Neural progenitor cell (in vitro differentiated cells): ENCODE measurements at regions not wholly inside any gene's neighbourhood (a gene's known extent, or its start where the extent isn't known, plus 50 kb on each side); places are given as distances from the start of the nearest gene placed in this dataset.

Source experiments
- DNase-seq: peaks from one replicate; pipeline ENCODE4 v3.0.0-alpha.2; 2016; ENCODE audit warnings: low spot score
- H2AFZ ChIP-seq: fragments of 200-600 bp; sonication (generic); replicated peaks from 2 replicates; pipeline ENCODE4 v1.6.1; 2016; ENCODE audit warnings: antibody characterized with exemption
- H3F3A ChIP-seq: fragments of 200-600 bp; sonication (generic); 2 replicates; pipeline ENCODE4 v1.6.1; 2016; ENCODE audit warnings: antibody characterized with exemption, low read depth
- H3K27ac ChIP-seq: fragments of 200-600 bp; sonication (generic); 2 replicates; pipeline ENCODE4 v1.5.1; 2016; ENCODE audit warnings: mild to moderate bottlenecking
- H3K27me3 ChIP-seq: fragments of 200-600 bp; sonication (generic); 2 replicates; pipeline ENCODE4 v1.6.1; 2016; ENCODE audit warnings: mild to moderate bottlenecking, moderate library complexity
- H3K36me3 ChIP-seq: fragments of 200-600 bp; sonication (generic); 2 replicates; pipeline ENCODE4 v1.5.1; 2016
- H3K4me1 ChIP-seq: fragments of 200-600 bp; sonication (generic); 2 replicates; pipeline ENCODE4 v1.6.1; 2016; ENCODE audit warnings: mixed run types
- H3K4me2 ChIP-seq: fragments of 200-600 bp; sonication (generic); 2 replicates; pipeline ENCODE4 v1.6.1; 2016
- H3K4me3 ChIP-seq: fragments of 200-600 bp; sonication (generic); 2 replicates; pipeline ENCODE4 v1.5.1; 2016
- H3K79me2 ChIP-seq: fragments of 200-600 bp; sonication (generic); 2 replicates; pipeline ENCODE4 v1.6.1; 2016; ENCODE audit warnings: low read depth
- H3K9ac ChIP-seq: fragments of 200-600 bp; sonication (generic); 2 replicates; pipeline ENCODE4 v1.6.1; 2016
- H3K9me3 ChIP-seq: fragments of 200-600 bp; sonication (generic); 2 replicates; pipeline ENCODE4 v1.5.1; 2016; ENCODE audit warnings: low read depth
- H4K20me1 ChIP-seq: fragments of 200-600 bp; sonication (generic); 2 replicates; pipeline ENCODE4 v1.6.1; 2016; ENCODE audit warnings: low read depth
- H3K27ac Mint-ChIP-seq: 3 replicates; pipeline ENCODE4 v1.8.0; 2021; ENCODE audit warnings: mixed read lengths
- H3K27me3 Mint-ChIP-seq: 2 replicates; pipeline ENCODE4 v1.8.0; 2022; ENCODE audit warnings: low read depth, mild to moderate bottlenecking, inconsistent platforms, moderate library complexity, mixed read lengths; ENCODE audit not compliant: insufficient read depth
- H3K36me3 Mint-ChIP-seq: 3 replicates; pipeline ENCODE4 v1.8.0; 2021; ENCODE audit warnings: mixed read lengths
- H3K4me1 Mint-ChIP-seq: 3 replicates; pipeline ENCODE4 v1.8.0; 2021; ENCODE audit warnings: mixed read lengths
- H3K4me3 Mint-ChIP-seq: 3 replicates; pipeline ENCODE4 v1.8.0; 2021; ENCODE audit warnings: mild to moderate bottlenecking, moderate library complexity, mixed read lengths
- H3K9me3 Mint-ChIP-seq: 3 replicates; pipeline ENCODE4 v1.8.0; 2020; ENCODE audit warnings: mixed read lengths
- EZH2 ChIP-seq: fragments of 200-600 bp; sonication (generic); IDR thresholded peaks from 2 replicates; pipeline ENCODE4 v1.6.1; 2017; ENCODE audit warnings: antibody characterized with exemption, mild to moderate bottlenecking, moderate library complexity
- EZH2phosphoT487 ChIP-seq: fragments of 200-600 bp; sonication (generic); IDR thresholded peaks from 2 replicates; pipeline ENCODE4 v1.6.1; 2017; ENCODE audit warnings: antibody characterized with exemption
- TF ChIP-seq, protein P1 (sequence below): fragments of 200-600 bp; sonication (generic); IDR thresholded peaks from 2 replicates; pipeline ENCODE4 v1.5.1; 2017; ENCODE audit warnings: antibody characterized with exemption, mild to moderate bottlenecking

DNA sequence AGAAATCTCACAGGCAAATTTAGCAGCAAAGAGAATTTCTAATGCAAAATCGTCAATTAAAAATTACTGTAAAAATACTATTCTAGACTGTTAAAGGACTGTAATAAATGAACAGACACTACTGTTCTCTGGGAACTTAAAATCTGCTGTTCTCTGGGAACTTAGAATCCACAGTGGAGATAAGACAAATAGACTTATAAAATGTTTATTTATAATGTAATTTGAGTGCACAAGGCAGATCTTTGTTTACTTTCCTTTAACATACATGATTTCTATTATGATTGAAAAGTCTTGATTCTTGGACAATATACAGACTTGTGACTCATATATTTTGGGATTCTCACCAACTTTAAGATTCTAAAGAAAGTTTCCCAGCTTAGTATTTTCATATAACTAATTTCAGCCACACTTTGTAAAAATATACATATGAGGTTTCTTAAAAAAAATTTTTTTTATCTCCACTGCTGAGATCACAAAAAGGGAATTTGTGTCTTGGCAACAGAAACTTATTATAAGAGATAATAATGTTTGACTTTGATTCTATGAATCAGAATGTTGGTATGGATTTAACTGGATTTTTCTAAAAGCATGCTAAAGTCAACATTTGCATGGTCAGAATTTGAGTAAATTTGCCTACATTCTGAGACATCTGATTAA, 166.3 kb upstream of the RHOBTB1 start:
- Histone ChIP-seq H3K27ac (no peak overlapping the region), H3F3A (no peaks in the 10 kb centered on the region), H2AFZ (no peak overlapping the region), H3K4me3 (no peak overlapping the region), H3K9me3 (no peaks in the 10 kb centered on the region), H3K4me1 (no peaks in the 10 kb centered on the region), H3K79me2 (no peaks in the 10 kb centered on the region), H3K4me2 (no peak overlapping the region), H3K36me3 (no peaks in the 10 kb centered on the region), H3K27me3 (no peaks in the 10 kb centered on the region), H4K20me1 (no peaks in the 10 kb centered on the region), H3K9ac (no peak overlapping the region)
- Mint-ChIP-seq H3K27ac (no peak overlapping the region), H3K4me3 (no peak overlapping the region), H3K27me3 (no peaks in the 10 kb centered on the region), H3K36me3 (no peaks in the 10 kb centered on the region), H3K9me3 (no peaks in the 10 kb centered on the region), H3K4me1 (no peaks in the 10 kb centered on the region)
- DNase-seq = no peak
- TF ChIP-seq EZH2 (no peak), EZH2phosphoT487 (no peak)
- TF ChIP-seq, protein P1, sequence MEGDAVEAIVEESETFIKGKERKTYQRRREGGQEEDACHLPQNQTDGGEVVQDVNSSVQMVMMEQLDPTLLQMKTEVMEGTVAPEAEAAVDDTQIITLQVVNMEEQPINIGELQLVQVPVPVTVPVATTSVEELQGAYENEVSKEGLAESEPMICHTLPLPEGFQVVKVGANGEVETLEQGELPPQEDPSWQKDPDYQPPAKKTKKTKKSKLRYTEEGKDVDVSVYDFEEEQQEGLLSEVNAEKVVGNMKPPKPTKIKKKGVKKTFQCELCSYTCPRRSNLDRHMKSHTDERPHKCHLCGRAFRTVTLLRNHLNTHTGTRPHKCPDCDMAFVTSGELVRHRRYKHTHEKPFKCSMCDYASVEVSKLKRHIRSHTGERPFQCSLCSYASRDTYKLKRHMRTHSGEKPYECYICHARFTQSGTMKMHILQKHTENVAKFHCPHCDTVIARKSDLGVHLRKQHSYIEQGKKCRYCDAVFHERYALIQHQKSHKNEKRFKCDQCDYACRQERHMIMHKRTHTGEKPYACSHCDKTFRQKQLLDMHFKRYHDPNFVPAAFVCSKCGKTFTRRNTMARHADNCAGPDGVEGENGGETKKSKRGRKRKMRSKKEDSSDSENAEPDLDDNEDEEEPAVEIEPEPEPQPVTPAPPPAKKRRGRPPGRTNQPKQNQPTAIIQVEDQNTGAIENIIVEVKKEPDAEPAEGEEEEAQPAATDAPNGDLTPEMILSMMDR = no peak

DNA sequence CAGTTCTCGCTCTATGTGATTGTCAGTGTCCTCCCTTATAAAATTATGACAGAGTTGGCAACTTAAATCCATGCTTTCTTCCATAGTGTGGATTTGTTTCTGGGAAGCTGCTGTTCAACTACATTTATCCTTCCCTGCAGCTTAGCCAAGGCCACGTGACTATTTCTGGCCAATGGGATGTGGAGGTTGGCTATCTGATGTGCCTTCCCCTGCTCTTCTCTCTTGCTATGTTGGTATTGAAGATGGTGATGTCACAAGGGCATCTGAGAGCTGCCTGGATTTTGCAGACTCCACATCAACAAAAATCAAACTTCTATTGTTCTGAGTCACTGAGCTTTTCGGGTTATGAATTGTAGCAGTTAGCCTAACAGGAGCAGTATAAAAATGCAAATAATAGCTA, 164.9 kb upstream of the RHOBTB1 start:
- no peaks in the 10 kb centered on the region for H3K4me1 ChIP-seq
- H3K9me3 Mint-ChIP-seq = no peaks in the 10 kb centered on the region
- H3K36me3 ChIP-seq = no peaks in the 10 kb centered on the region
- no peak overlapping the region for H3K9ac ChIP-seq
- TF ChIP-seq, protein P1 = no peak
- no peak for TF ChIP-seq EZH2phosphoT487
- no peak for TF ChIP-seq EZH2
- no peaks in the 10 kb centered on the region for H3K9me3 ChIP-seq
- no peaks in the 10 kb centered on the region for H3F3A ChIP-seq
- H3K36me3 Mint-ChIP-seq = no peaks in the 10 kb centered on the region
- H3K4me2 ChIP-seq = no peak overlapping the region
- no peaks in the 10 kb centered on the region for H3K27me3 ChIP-seq
- H4K20me1 ChIP-seq = no peaks in the 10 kb centered on the region
- H3K27ac Mint-ChIP-seq = no peak overlapping the region
- no peaks in the 10 kb centered on the region for H3K27me3 Mint-ChIP-seq
- H2AFZ ChIP-seq = no peak overlapping the region
- DNase-seq = no peak
- H3K27ac ChIP-seq = no peak overlapping the region
- H3K4me3 Mint-ChIP-seq = no peak overlapping the region
- no peaks in the 10 kb centered on the region for H3K4me1 Mint-ChIP-seq
- H3K79me2 ChIP-seq = no peaks in the 10 kb centered on the region
- no peak overlapping the region for H3K4me3 ChIP-seq

DNA sequence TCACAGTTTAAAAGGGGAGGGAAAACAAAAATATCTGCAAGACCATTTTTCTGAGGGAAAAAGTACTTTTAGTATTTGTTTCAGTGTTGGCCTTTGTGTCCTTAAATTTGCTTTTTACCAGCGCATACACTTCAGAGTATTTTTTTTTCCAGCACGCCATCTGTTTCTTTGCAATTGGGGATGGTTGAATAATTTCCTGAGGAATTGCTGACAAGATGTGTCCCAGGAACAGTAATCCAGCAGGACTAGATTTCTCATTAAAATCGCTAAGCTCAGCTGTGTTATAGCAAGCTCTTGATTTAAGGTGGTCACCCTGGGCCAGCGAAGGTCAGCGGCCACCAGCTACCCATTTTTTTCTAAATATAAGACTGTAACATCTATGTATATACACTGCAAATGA, 156.9 kb upstream of the RHOBTB1 start:
- no peaks in the 10 kb centered on the region for H3K36me3 Mint-ChIP-seq
- Histone ChIP-seq H3K9me3 (no peaks in the 10 kb centered on the region), H3K4me2 (no peak overlapping the region), H3K9ac (no peak overlapping the region), H3K4me3 (no peak overlapping the region), H3K27me3 (no peaks in the 10 kb centered on the region), H3K27ac (no peak overlapping the region), H2AFZ (no peak overlapping the region), H4K20me1 (no peaks in the 10 kb centered on the region), H3F3A (no peaks in the 10 kb centered on the region), H3K79me2 (no peaks in the 10 kb centered on the region), H3K4me1 (no peaks in the 10 kb centered on the region), H3K36me3 (no peaks in the 10 kb centered on the region)
- H3K4me3 Mint-ChIP-seq = no peak overlapping the region
- H3K27me3 Mint-ChIP-seq = no peaks in the 10 kb centered on the region
- DNase-seq = no peak
- H3K9me3 Mint-ChIP-seq = no peaks in the 10 kb centered on the region
- H3K27ac Mint-ChIP-seq = no peak overlapping the region
- TF ChIP-seq, protein P1 = no peak
- TF ChIP-seq EZH2 = no peak
- no peak for TF ChIP-seq EZH2phosphoT487
- no peaks in the 10 kb centered on the region for H3K4me1 Mint-ChIP-seq
